Adipocyte (in vitro differentiated cells): ENCODE measurements at regions not wholly inside any gene's neighbourhood (a gene's known extent, or its start where the extent isn't known, plus 50 kb on each side); places are given as distances from the start of the nearest gene placed in this dataset.

Experiments
- DNase-seq: peaks from one replicate; pipeline ENCODE4 v3.0.0-alpha.2; 2015; ENCODE audit warnings: low read depth
- H3K27me3 ChIP-seq: replicated peaks from 2 replicates; pipeline ENCODE4 v1.7.0; 2013; ENCODE audit warnings: mild to moderate bottlenecking, low read length, moderate library complexity; ENCODE audit not compliant: control insufficient read depth, insufficient read depth
- H3K36me3 ChIP-seq: 2 replicates; pipeline ENCODE4 v1.7.0; 2013; ENCODE audit warnings: low read length, mild to moderate bottlenecking, moderate library complexity; ENCODE audit not compliant: control insufficient read depth, insufficient read depth, severe bottlenecking
- H3K4me1 ChIP-seq: 2 replicates; pipeline ENCODE4 v1.7.0; 2013; ENCODE audit warnings: mild to moderate bottlenecking, low read length, moderate library complexity; ENCODE audit not compliant: control insufficient read depth, insufficient read depth
- H3K4me3 ChIP-seq: 2 replicates; pipeline ENCODE4 v1.7.0; 2013; ENCODE audit warnings: mild to moderate bottlenecking, low read length, moderate library complexity
- H3K9ac ChIP-seq: 2 replicates; pipeline ENCODE4 v1.7.0; 2013; ENCODE audit warnings: mild to moderate bottlenecking, low read length, moderate library complexity
- H3K9me3 ChIP-seq: 2 replicates; pipeline ENCODE4 v1.7.0; 2013; ENCODE audit warnings: mild to moderate bottlenecking, low read length, moderate library complexity; ENCODE audit not compliant: control insufficient read depth

- H3K4me3 ChIP-seq: no peak overlapping the region
- H3K9ac ChIP-seq: no peak overlapping the region
- H3K27me3 ChIP-seq: peaks cover 3% of the 10 kb centered on the region
- no peaks in the 10 kb centered on the region for H3K4me1 ChIP-seq
- DNase-seq: no peak
- H3K36me3 ChIP-seq: no peaks in the 10 kb centered on the region
- no peaks in the 10 kb centered on the region for H3K9me3 ChIP-seq
Measured at GRCh38 chr4:10893395-10893794, 208.8 kb upstream of the CLNK start.

- no peak overlapping the region for H3K4me3 ChIP-seq
- H3K36me3 ChIP-seq: no peaks in the 10 kb centered on the region
- H3K9ac ChIP-seq: no peak overlapping the region
- no peak for DNase-seq
- no peaks in the 10 kb centered on the region for H3K9me3 ChIP-seq
- H3K4me1 ChIP-seq: no peaks in the 10 kb centered on the region
- peaks cover 3% of the 10 kb centered on the region for H3K27me3 ChIP-seq
Measured at GRCh38 chr4:10891866-10892265, 207.3 kb upstream of the CLNK start.

GRCh38 chr4:10889819-10890218 lies 205.3 kb upstream of the CLNK start:
- H3K9ac ChIP-seq: no peak overlapping the region
- H3K9me3 ChIP-seq: no peaks in the 10 kb centered on the region
- H3K27me3 ChIP-seq: no peaks in the 10 kb centered on the region
- H3K4me3 ChIP-seq: no peak overlapping the region
- H3K4me1 ChIP-seq: no peaks in the 10 kb centered on the region
- no peak for DNase-seq
- no peaks in the 10 kb centered on the region for H3K36me3 ChIP-seq

- Histone ChIP-seq H3K4me3 (no peak overlapping the region), H3K36me3 (no peaks in the 10 kb centered on the region), H3K9ac (no peak overlapping the region), H3K27me3 (no peaks in the 10 kb centered on the region), H3K4me1 (no peaks in the 10 kb centered on the region), H3K9me3 (no peaks in the 10 kb centered on the region)
- no peak for DNase-seq
Measured at GRCh38 chr4:10879411-10880110, 195.0 kb upstream of the CLNK start.

GRCh38 chr4:10878861-10879260 lies 194.3 kb upstream of the CLNK start:
- Histone ChIP-seq H3K9ac (no peak overlapping the region), H3K9me3 (no peaks in the 10 kb centered on the region), H3K36me3 (no peaks in the 10 kb centered on the region), H3K4me1 (no peaks in the 10 kb centered on the region), H3K27me3 (no peaks in the 10 kb centered on the region), H3K4me3 (no peak overlapping the region)
- DNase-seq: no peak

GRCh38 chr4:10877076-10877475 lies 192.5 kb upstream of the CLNK start:
- no peaks in the 10 kb centered on the region for H3K36me3 ChIP-seq
- no peak overlapping the region for H3K4me3 ChIP-seq
- H3K27me3 ChIP-seq: no peaks in the 10 kb centered on the region
- no peak for DNase-seq
- no peak overlapping the region for H3K9ac ChIP-seq
- no peaks in the 10 kb centered on the region for H3K9me3 ChIP-seq
- no peaks in the 10 kb centered on the region for H3K4me1 ChIP-seq

GRCh38 chr4:10875144-10875799 lies 190.7 kb upstream of the CLNK start:
- H3K4me3 ChIP-seq: no peak overlapping the region
- DNase-seq: no peak
- no peak overlapping the region for H3K9ac ChIP-seq
- no peaks in the 10 kb centered on the region for H3K4me1 ChIP-seq
- no peaks in the 10 kb centered on the region for H3K9me3 ChIP-seq
- no peaks in the 10 kb centered on the region for H3K27me3 ChIP-seq
- no peaks in the 10 kb centered on the region for H3K36me3 ChIP-seq

GRCh38 chr4:10873809-10874208 lies 189.2 kb upstream of the CLNK start:
- no peaks in the 10 kb centered on the region for H3K4me1 ChIP-seq
- no peaks in the 10 kb centered on the region for H3K9me3 ChIP-seq
- no peaks in the 10 kb centered on the region for H3K27me3 ChIP-seq
- no peaks in the 10 kb centered on the region for H3K36me3 ChIP-seq
- no peak overlapping the region for H3K9ac ChIP-seq
- DNase-seq: no peak
- H3K4me3 ChIP-seq: no peak overlapping the region

GRCh38 chr4:10872833-10873517 lies 188.4 kb upstream of the CLNK start:
- Histone ChIP-seq H3K4me3 (no peak overlapping the region), H3K36me3 (no peaks in the 10 kb centered on the region), H3K9ac (no peak overlapping the region), H3K27me3 (no peaks in the 10 kb centered on the region), H3K4me1 (no peaks in the 10 kb centered on the region), H3K9me3 (no peaks in the 10 kb centered on the region)
- DNase-seq: no peak

GRCh38 chr4:10866666-10867065 lies 182.1 kb upstream of the CLNK start:
- no peak for DNase-seq

GRCh38 chr4:10861036-10861435 lies 176.5 kb upstream of the CLNK start:
- H3K4me1 ChIP-seq: no peaks in the 10 kb centered on the region
- no peak overlapping the region for H3K9ac ChIP-seq
- DNase-seq: no peak
- peaks cover 9% of the 10 kb centered on the region for H3K9me3 ChIP-seq
- H3K4me3 ChIP-seq: no peak overlapping the region
- no peaks in the 10 kb centered on the region for H3K27me3 ChIP-seq
- no peaks in the 10 kb centered on the region for H3K36me3 ChIP-seq

More at GRCh38 chr4:10866666-10867065, 182.1 kb upstream of the CLNK start:
- Histone ChIP-seq H3K4me3 (no peak overlapping the region), H3K4me1 (no peaks in the 10 kb centered on the region), H3K36me3 (no peaks in the 10 kb centered on the region), H3K27me3 (no peaks in the 10 kb centered on the region), H3K9ac (no peak overlapping the region), H3K9me3 (no peaks in the 10 kb centered on the region)
